A673 (cell line): ENCODE measurements at regions not wholly inside any gene's neighbourhood (a gene's known extent, or its start where the extent isn't known, plus 50 kb on each side); places are given as distances from the start of the nearest gene placed in this dataset.

Experiments
- EZH2 ChIP-seq: fragments of 200-600 bp; sonication (generic); IDR thresholded peaks from 2 replicates; pipeline ENCODE4 v1.6.1; 2017; ENCODE audit warnings: borderline replicate concordance, low read depth, mild to moderate bottlenecking, mixed read lengths, antibody characterized with exemption, low read length; ENCODE audit not compliant: poor library complexity, severe bottlenecking
- TF ChIP-seq, protein P1 (sequence below): fragments of 300-800, 200-600 bp; sonication (generic); conservative IDR thresholded peaks from 2 replicates; pipeline ENCODE4 v1.5.1; 2017; ENCODE audit warnings: low read depth, mild to moderate bottlenecking, antibody characterized with exemption, low read length, moderate library complexity, mixed read lengths

DNA sequence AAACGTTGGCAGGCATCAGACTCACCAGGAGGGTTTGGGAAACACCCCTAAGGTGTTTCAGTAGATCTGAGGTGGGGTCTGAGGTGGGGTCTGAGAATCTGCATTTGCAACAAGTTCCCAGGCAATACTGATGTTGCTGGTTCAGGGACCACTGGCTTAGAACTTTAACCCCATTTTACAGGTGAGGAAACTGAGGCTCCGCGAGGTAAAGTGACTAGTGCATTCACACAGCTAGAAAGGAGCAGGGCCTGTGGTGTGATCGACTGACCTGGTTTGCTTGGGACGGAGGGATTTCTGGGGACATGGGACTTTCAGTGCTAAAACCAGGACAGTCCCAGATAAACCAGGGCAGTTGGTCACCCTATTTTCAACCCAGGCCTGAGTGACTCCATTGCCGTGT, 81.4 kb upstream of the ZNF618 start:
- TF ChIP-seq, protein P1, sequence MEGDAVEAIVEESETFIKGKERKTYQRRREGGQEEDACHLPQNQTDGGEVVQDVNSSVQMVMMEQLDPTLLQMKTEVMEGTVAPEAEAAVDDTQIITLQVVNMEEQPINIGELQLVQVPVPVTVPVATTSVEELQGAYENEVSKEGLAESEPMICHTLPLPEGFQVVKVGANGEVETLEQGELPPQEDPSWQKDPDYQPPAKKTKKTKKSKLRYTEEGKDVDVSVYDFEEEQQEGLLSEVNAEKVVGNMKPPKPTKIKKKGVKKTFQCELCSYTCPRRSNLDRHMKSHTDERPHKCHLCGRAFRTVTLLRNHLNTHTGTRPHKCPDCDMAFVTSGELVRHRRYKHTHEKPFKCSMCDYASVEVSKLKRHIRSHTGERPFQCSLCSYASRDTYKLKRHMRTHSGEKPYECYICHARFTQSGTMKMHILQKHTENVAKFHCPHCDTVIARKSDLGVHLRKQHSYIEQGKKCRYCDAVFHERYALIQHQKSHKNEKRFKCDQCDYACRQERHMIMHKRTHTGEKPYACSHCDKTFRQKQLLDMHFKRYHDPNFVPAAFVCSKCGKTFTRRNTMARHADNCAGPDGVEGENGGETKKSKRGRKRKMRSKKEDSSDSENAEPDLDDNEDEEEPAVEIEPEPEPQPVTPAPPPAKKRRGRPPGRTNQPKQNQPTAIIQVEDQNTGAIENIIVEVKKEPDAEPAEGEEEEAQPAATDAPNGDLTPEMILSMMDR: no peak
- no peak for TF ChIP-seq EZH2
